Testis (tissue), 2 donors: ENCODE measurements at regions not wholly inside any gene's neighbourhood (a gene's known extent, or its start where the extent isn't known, plus 50 kb on each side); places are given as distances from the start of the nearest gene placed in this dataset.

Experiments used
- DNase-seq: peaks from one replicate; pipeline ENCODE4 v3.0.0-alpha.2; 2019
- H3K27ac ChIP-seq, 2 donors: fragments of 200-600 bp; sonication (generic); one replicate each; pipeline ENCODE4 v1.5.1; 2019
- H3K27me3 ChIP-seq: fragments of 200-600 bp; sonication (generic); one replicate; pipeline ENCODE4 v1.5.1; 2019
- H3K36me3 ChIP-seq: fragments of 200-600 bp; sonication (generic); one replicate; pipeline ENCODE4 v1.5.1; 2017; ENCODE audit warnings: low read depth; ENCODE audit errors: missing control alignments
- H3K4me1 ChIP-seq: fragments of 200-600 bp; sonication (generic); one replicate; pipeline ENCODE4 v1.5.1; 2019
- H3K4me3 ChIP-seq, 2 donors: fragments of 200-600 bp; sonication (generic); one replicate each; pipeline ENCODE4 v1.5.1; 2017 to 2019
- H3K9me3 ChIP-seq: fragments of 200-600 bp; sonication (generic); one replicate; pipeline ENCODE4 v1.5.1; 2017
- CTCF ChIP-seq, 3 experiments: fragments of 450-650 bp in 2 of 3; fragments of 200-600 bp in 1 of 3; sonication (generic) in 1 of 3; IDR thresholded peaks; one replicate each; pipeline ENCODE4 v1.5.1; 2016 to 2019; ENCODE audit warnings: antibody characterized with exemption in 3 of 3, mild to moderate bottlenecking in 2 of 3, moderate library complexity in 1 of 3
- POLR2A ChIP-seq: fragments of 450-650 bp; IDR thresholded peaks from one replicate; pipeline ENCODE4 v1.6.1; 2017; ENCODE audit warnings: antibody characterized with exemption, mild to moderate bottlenecking, moderate library complexity
- WGBS, 2 donors: methylation state at CpG; one replicate each; pipeline ENCODE4 v1.1.5; 2018; 5-methylcytosine and 5-hydroxymethylcytosine counted together
- intact Hi-C: fragments of 100-400 bp; cut with DNase I; formaldehyde crosslinking; loops from one replicate; pipeline ENCODE4 v1.15.1; 2023; ENCODE audit warnings: low total_unique reads

DNA sequence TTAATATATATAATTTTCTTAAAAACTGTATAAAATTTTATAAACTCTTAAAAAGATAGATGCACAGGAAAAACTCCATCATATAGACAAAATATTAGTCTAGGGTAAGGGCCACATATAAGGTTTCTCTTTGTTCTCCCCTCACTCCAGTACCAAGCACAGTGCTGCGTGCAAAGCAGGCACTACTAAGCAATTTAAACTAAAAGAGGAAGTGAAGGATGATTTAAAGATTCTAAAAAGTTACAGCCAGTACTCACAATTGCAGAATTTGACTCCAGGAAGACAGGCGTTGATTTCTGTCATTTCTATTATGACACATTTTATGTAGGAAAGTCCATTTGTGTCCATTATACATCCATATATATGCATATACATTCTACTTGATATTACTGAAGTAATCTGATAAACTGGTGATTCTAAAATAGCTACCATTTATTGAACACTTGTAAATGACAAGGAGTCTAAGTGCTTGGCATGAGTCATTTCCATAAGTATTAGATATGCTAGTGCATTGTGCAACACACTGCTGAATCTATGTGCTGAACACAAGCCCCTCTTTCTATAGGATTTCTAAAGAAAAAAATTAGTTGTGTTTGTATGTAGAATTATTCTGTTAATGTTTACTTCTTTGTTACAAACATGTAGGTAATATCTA lies 785.5 kb upstream of the ARRDC4 start:
- Histone ChIP-seq H3K36me3 (no peaks in the 10 kb centered on the region), H3K4me1 (no peaks in the 10 kb centered on the region), H3K27ac (no peak overlapping the region), H3K9me3 (no peaks in the 10 kb centered on the region), H3K27me3 (no peaks in the 10 kb centered on the region), H3K4me3 (no peak overlapping the region)
- DNase-seq: no peak
- TF ChIP-seq CTCF (IDR thresholded peaks at IDR 0.05) (no peak), POLR2A (no peak)
- intact Hi-C loops: no loop called here
- WGBS, 2 donors: 84 to 86% methylated on average over 2 of the region's 2 CpGs

GRCh38 chr15:97177151-97177577 lies 783.3 kb upstream of the ARRDC4 start:
- no peak overlapping the region for H3K4me3 ChIP-seq
- H3K27me3 ChIP-seq: no peaks in the 10 kb centered on the region
- H3K27ac ChIP-seq: no peak overlapping the region
- WGBS, 2 donors: 4 to 6% methylated on average over 11 of the region's 11 CpGs
- H3K36me3 ChIP-seq: no peaks in the 10 kb centered on the region
- H3K9me3 ChIP-seq: no peaks in the 10 kb centered on the region
- no peaks in the 10 kb centered on the region for H3K4me1 ChIP-seq
- intact Hi-C loops: no loop called here
- no peak for DNase-seq
- TF ChIP-seq CTCF (IDR thresholded peaks at IDR 0.05): no peak
- no peak for TF ChIP-seq POLR2A

DNA sequence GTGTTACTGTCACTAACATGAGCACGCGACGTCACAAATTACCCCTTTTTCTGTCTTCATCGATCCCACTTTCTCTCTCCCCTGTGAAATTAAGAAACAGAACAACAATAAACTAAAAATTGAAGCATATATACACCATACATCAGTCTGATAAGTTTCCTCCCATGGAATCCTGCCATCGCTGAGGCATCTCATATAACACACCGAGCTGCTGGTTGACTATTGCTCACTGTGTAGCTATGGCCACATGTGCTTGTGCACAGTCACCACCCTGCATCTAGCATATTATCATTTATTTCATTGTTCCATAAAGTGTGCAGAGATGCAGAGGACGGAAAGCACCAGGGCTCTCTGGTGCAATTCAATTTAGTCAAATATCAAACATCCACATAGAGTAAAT lies 777.9 kb upstream of the ARRDC4 start:
- Histone ChIP-seq H3K9me3 (no peaks in the 10 kb centered on the region), H3K27me3 (no peaks in the 10 kb centered on the region), H3K4me1 (no peaks in the 10 kb centered on the region), H3K36me3 (no peaks in the 10 kb centered on the region), H3K4me3 (no peak overlapping the region), H3K27ac (no peak overlapping the region)
- no peak for DNase-seq
- TF ChIP-seq CTCF (IDR thresholded peaks at IDR 0.05) (no peak), POLR2A (no peak)
- 92 to 95% methylated on average over 7 of the region's 7 CpGs for WGBS, 2 donors
- intact Hi-C loops: no loop called here

- TF ChIP-seq POLR2A (no peak), CTCF (IDR thresholded peaks at IDR 0.05) (no peak)
- 65 to 71% methylated on average over 3 of the region's 3 CpGs for WGBS, 2 donors
- no peak overlapping the region for H3K27ac ChIP-seq
- H3K27me3 ChIP-seq: no peaks in the 10 kb centered on the region
- no peaks in the 10 kb centered on the region for H3K9me3 ChIP-seq
- no peak overlapping the region for H3K4me3 ChIP-seq
- no peaks in the 10 kb centered on the region for H3K36me3 ChIP-seq
- H3K4me1 ChIP-seq: no peaks in the 10 kb centered on the region
- DNase-seq: no peak
- intact Hi-C loops: no loop called here
Observed at GRCh38 chr15:97189162-97189780, 771.2 kb upstream of the ARRDC4 start.

GRCh38 chr15:97194750-97195149 lies 765.8 kb upstream of the ARRDC4 start:
- no peak for DNase-seq
- H3K27me3 ChIP-seq: no peaks in the 10 kb centered on the region
- no peaks in the 10 kb centered on the region for H3K4me1 ChIP-seq
- no peaks in the 10 kb centered on the region for H3K9me3 ChIP-seq
- TF ChIP-seq CTCF (IDR thresholded peaks at IDR 0.05) (no peak), POLR2A (no peak)
- 84 to 93% methylated on average over 1 of the region's 1 CpG for WGBS, 2 donors
- intact Hi-C loops: no loop called here
- no peak overlapping the region for H3K27ac ChIP-seq
- no peaks in the 10 kb centered on the region for H3K36me3 ChIP-seq
- no peak overlapping the region for H3K4me3 ChIP-seq
